Ovary (tissue), 7 donors: ENCODE measurements at regions not wholly inside any gene's neighbourhood (a gene's known extent, or its start where the extent isn't known, plus 50 kb on each side); places are given as distances from the start of the nearest gene placed in this dataset.

Experiments
- DNase-seq, 5 donors: peaks; one replicate each; pipeline ENCODE4 v3.0.0-alpha.2; 2019 to 2020
- H3K27ac ChIP-seq, 2 donors: fragments of 200-600 bp; one replicate each; pipeline versions ENCODE4 v1.5.1 to v1.8.0; 2019 to 2022
- H3K27me3 ChIP-seq: fragments of 200-600 bp; one replicate; pipeline ENCODE4 v1.8.0; 2022
- H3K36me3 ChIP-seq: fragments of 200-600 bp; sonication (generic); one replicate; pipeline ENCODE4 v1.5.1; 2019
- H3K4me1 ChIP-seq: one replicate; pipeline ENCODE4 v1.8.1; 2013; ENCODE audit warnings: mild to moderate bottlenecking, moderate library complexity; ENCODE audit not compliant: insufficient read depth
- H3K4me3 ChIP-seq: fragments of 200-600 bp; sonication (generic); one replicate; pipeline ENCODE4 v1.5.1; 2017
- H3K9me3 ChIP-seq, 2 donors: fragments of 200-600 bp in 1 of 2; sonication (generic) in 1 of 2; one replicate each; pipeline versions ENCODE4 v1.5.1 to v1.8.1; 2013 to 2019; ENCODE audit warnings: mild to moderate bottlenecking in 1 of 2, moderate library complexity in 1 of 2
- EP300 ChIP-seq: sonication (generic); formaldehyde crosslinking; IDR thresholded peaks from one replicate; pipeline ENCODE4 v1.6.1; 2017; ENCODE audit warnings: antibody characterized with exemption
- POLR2A ChIP-seq: fragments of 450-650 bp; IDR thresholded peaks from one replicate; pipeline ENCODE4 v1.6.1; 2017; ENCODE audit warnings: antibody characterized with exemption, mild to moderate bottlenecking, moderate library complexity
- WGBS, 3 donors: extraction: QIAGEN DNeasy Blood & Tissue Kit in 1 of 3; methylation state at CpG; one replicate each; pipeline versions ENCODE4 v1.1.5 to v1.1.7; 2013 to 2017; 5-methylcytosine and 5-hydroxymethylcytosine counted together
- intact Hi-C, 4 donors: fragments of 100-400 bp; cut with DNase I; formaldehyde crosslinking; loops; one replicate each; pipeline versions ENCODE4 v1.11.0 to v1.15.1; 2022 to 2023
- TF ChIP-seq, protein P1 (sequence below), 3 donors: fragments of 450-650 bp in 2 of 3; fragments of 200-600 bp in 1 of 3; IDR thresholded peaks; one replicate each; pipeline versions ENCODE4 v1.5.1 to v1.8.0; 2016 to 2022; ENCODE audit warnings: antibody characterized with exemption in 3 of 3, mild to moderate bottlenecking in 1 of 3
- donor health status: DM: no; HTN: no; CAD: no; lungs with moderate emphysema.
- donor health status: DM: no; HTN: no; CAD: no.
- donor health status: Bipolar disorder and iron deficiency.
- donor health status: DM: no; HTN: no; CAD: no.
- donor health status: DM: yes; HTN: yes; CAD: no.

DNA sequence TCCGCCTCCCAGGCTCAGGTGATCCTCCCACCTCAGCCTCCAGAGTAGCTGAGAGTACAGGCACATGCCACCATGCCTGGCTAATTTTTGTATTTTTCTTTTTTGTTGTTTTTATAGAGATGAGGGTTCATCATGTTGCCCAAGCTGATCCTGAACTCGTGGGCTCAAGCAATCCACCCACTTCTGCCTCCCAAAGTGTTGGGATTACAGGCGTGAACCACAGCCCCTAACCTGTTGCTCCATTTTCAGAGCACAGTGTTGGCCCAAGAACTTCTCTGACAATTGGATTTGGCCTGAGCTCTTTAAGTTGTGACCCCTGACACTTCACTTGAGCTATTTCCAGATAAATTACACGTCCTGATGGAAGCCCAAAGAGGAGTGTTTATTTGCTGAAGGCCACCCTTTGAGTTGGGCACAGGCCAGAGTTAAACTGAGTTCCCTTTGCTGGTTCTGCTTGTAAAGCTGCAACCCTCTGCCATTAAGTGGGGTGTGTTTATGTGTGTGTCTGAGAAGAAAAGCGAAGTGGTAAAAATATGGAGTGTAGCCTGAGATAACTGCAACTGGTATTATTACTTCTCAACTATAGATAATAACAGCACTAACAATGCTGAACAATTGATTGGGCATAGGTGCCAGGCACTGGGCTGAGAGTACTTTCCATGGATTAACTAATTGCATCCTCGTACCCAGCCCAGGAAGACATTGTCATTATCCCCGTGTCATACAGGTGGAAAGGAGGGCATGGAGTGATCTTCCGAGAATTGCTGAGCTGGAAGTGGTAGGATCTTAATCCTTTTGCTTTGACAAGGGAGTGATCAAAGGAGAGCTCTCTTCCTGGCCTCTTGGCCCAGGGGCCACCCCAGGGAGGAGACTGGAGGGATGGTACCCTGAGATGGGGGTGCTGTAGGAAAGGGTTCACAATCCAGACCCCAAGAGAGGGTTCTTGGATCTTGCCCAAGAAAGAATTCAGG, 91.5 kb upstream of the PROK2 start:
- WGBS, 3 donors = 70 to 76% (median 72%) methylated on average over 8 of the region's 8 CpGs
- intact Hi-C loops = loop anchor here in 3 of 4 donors (5.0 to 10.0 kb wide), 3 partner anchors 938 to 951 kb away; no protein-coding TSS in a partner anchor
- H3K9me3 ChIP-seq = no peaks in the 10 kb centered on the region
- DNase-seq = no peak
- no peaks in the 10 kb centered on the region for H3K27me3 ChIP-seq
- no peaks in the 10 kb centered on the region for H3K36me3 ChIP-seq
- peaks cover 4% of the 10 kb centered on the region for H3K4me1 ChIP-seq
- H3K4me3 ChIP-seq = no peak overlapping the region
- TF ChIP-seq POLR2A (no peak), EP300 (no peak)
- TF ChIP-seq, protein P1, sequence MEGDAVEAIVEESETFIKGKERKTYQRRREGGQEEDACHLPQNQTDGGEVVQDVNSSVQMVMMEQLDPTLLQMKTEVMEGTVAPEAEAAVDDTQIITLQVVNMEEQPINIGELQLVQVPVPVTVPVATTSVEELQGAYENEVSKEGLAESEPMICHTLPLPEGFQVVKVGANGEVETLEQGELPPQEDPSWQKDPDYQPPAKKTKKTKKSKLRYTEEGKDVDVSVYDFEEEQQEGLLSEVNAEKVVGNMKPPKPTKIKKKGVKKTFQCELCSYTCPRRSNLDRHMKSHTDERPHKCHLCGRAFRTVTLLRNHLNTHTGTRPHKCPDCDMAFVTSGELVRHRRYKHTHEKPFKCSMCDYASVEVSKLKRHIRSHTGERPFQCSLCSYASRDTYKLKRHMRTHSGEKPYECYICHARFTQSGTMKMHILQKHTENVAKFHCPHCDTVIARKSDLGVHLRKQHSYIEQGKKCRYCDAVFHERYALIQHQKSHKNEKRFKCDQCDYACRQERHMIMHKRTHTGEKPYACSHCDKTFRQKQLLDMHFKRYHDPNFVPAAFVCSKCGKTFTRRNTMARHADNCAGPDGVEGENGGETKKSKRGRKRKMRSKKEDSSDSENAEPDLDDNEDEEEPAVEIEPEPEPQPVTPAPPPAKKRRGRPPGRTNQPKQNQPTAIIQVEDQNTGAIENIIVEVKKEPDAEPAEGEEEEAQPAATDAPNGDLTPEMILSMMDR (IDR thresholded peaks at IDR 0.05) = no peak
- no peak overlapping the region for H3K27ac ChIP-seq

DNA sequence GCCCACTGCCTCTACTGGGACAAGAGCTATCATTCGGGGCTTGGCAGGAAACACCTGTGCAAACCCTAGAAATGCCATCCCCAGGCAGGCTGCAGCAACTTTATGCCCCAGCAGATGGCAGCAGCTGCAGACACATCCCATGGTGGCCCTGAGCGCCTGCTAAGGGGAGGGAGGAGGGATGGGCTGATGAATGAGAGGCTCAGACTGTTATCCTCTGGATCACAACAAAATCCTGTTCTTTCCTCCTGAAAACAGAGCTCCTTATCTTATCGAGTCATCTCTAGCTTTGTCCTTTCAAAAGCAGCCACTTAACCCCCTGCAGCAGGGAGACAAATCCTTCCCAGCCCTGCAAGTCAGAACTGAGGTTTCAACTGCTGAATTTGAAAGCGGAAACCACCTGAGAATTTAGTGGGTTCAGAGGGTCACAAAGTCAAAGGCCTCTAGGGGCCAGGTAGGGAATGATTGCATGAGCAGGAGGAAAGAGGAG, 90.6 kb upstream of the PROK2 start:
- Histone ChIP-seq H3K9me3 (no peaks in the 10 kb centered on the region), H3K36me3 (no peaks in the 10 kb centered on the region), H3K27me3 (no peaks in the 10 kb centered on the region), H3K4me3 (no peak overlapping the region), H3K4me1 (peaks cover 4% of the 10 kb centered on the region), H3K27ac (no peak overlapping the region)
- 24 to 28% (median 25%) methylated on average over 4 of the region's 4 CpGs for WGBS, 3 donors
- intact Hi-C loops = loop anchor here in 3 of 4 donors (5.0 to 10.0 kb wide), 3 partner anchors 939 to 952 kb away; no protein-coding TSS in a partner anchor
- no peak for TF ChIP-seq EP300
- no peak for TF ChIP-seq POLR2A
- TF ChIP-seq, protein P1 (IDR thresholded peaks at IDR 0.05) = peak; percentile 33 to 64 (median 39)
- peak; percentile 53 to 81 (median 67) for DNase-seq

DNA sequence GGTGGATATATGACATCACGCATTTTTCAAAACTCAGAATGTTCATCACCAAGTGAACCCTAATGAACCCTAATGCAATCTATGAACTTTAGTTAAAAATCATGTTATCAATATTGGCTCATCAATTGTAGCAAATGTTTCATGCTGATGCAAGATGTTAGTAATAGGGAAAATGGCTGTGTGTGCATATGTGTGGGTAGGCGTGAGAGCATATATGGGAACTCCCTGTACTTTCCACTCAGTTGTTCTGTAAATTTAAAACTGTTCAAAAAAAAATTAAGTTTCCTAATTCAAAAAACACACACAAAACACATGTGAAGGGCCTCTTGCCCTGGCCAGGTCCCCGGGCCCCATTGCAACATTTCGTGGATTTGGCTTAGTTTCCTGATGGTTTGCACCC, 89.7 kb upstream of the PROK2 start:
- Histone ChIP-seq H3K36me3 (no peaks in the 10 kb centered on the region), H3K27me3 (no peaks in the 10 kb centered on the region), H3K9me3 (no peaks in the 10 kb centered on the region), H3K27ac (no peak overlapping the region), H3K4me3 (no peak overlapping the region), H3K4me1 (peaks cover 4% of the 10 kb centered on the region)
- no peak for DNase-seq
- TF ChIP-seq, protein P1 (IDR thresholded peaks at IDR 0.05) = no peak
- no peak for TF ChIP-seq POLR2A
- TF ChIP-seq EP300 = no peak
- 88 to 92% (median 91%) methylated on average over 4 of the region's 4 CpGs for WGBS, 3 donors
- intact Hi-C loops = loop anchor here in 3 of 4 donors (5.0 to 10.0 kb wide), 3 partner anchors 940 to 953 kb away; no protein-coding TSS in a partner anchor

DNA sequence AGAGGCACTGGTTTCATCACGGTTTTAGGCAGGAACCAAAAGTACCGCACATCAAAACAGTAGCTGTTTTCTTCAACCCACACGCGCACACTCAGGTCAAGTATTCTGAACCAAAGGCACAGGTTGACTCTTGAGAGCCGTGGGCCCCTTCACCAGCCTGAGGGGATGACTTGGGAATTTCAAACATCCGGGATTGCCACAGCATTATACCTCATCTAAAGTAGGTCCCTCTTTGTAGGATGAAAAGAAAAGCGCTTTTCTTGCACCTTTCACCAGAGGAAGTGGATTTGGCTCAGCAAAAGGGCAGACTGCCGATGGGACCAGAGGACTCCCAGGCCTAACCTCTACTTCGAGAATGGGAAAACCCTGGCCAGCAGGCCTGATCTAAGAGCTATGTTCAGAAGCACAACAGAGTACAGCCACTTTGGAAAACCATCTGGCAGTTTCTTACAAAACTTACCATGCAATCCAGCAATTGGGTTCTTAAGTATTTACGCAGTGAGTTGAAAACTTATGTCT, 88.2 kb upstream of the PROK2 start:
- Histone ChIP-seq H3K4me1 (peaks cover 4% of the 10 kb centered on the region), H3K27ac (peak overlapping the region in 1 of 2 donors; percentile 3), H3K36me3 (no peaks in the 10 kb centered on the region), H3K9me3 (no peaks in the 10 kb centered on the region), H3K4me3 (no peak overlapping the region), H3K27me3 (no peaks in the 10 kb centered on the region)
- TF ChIP-seq, protein P1 (IDR thresholded peaks at IDR 0.05) = no peak
- TF ChIP-seq POLR2A = no peak
- no peak for TF ChIP-seq EP300
- peak in 2 of 5 donors; percentile 21 to 39 for DNase-seq
- intact Hi-C loops = loop anchor here in 1 of 4 donors (10.0 kb wide), 1 partner anchor 942 kb away; no protein-coding TSS in a partner anchor
- WGBS, 3 donors = 36 to 54% (median 49%) methylated on average over 10 of the region's 10 CpGs
